GM23338 (cell line): ENCODE measurements at regions not wholly inside any gene's neighbourhood (a gene's known extent, or its start where the extent isn't known, plus 50 kb on each side); places are given as distances from the start of the nearest gene placed in this dataset.

Experiments used
- ATAC-seq: fragments of 200-7000 bp; cut with Tn5 transposase; 3 replicates; pipeline ENCODE4 v1.9.1; 2020
- DNase-seq: peaks from one replicate; pipeline ENCODE4 v3.0.0-alpha.2; 2015; ENCODE audit warnings: low spot score
- H2AFZ ChIP-seq: fragments of 200-600 bp; sonication (generic); 2 replicates; pipeline ENCODE4 v1.8.0; 2016; ENCODE audit warnings: antibody characterized with exemption, mild to moderate bottlenecking, moderate library complexity
- H3F3A ChIP-seq: fragments of 200-600 bp; sonication (generic); replicated peaks from 2 replicates; pipeline ENCODE4 v1.8.0; 2017; ENCODE audit warnings: antibody characterized with exemption, mixed run types, low read depth
- H3K27ac ChIP-seq: fragments of 200-600 bp; sonication (generic); 2 replicates; pipeline ENCODE4 v1.6.1; 2016; ENCODE audit warnings: low read depth
- H3K27me3 ChIP-seq: fragments of 200-600 bp; sonication (generic); 2 replicates; pipeline ENCODE4 v1.8.0; 2016; ENCODE audit warnings: mild to moderate bottlenecking, mixed run types, moderate library complexity; ENCODE audit not compliant: insufficient read depth
- H3K36me3 ChIP-seq: fragments of 200-600 bp; sonication (generic); 2 replicates; pipeline ENCODE4 v1.8.0; 2016; ENCODE audit warnings: mild to moderate bottlenecking; ENCODE audit not compliant: insufficient read depth
- H3K4me1 ChIP-seq: fragments of 200-600 bp; sonication (generic); 2 replicates; pipeline ENCODE4 v1.8.0; 2016; ENCODE audit warnings: mild to moderate bottlenecking, moderate library complexity; ENCODE audit not compliant: insufficient read depth
- H3K4me2 ChIP-seq: fragments of 200-600 bp; sonication (generic); 2 replicates; pipeline ENCODE4 v1.7.1; 2017; ENCODE audit warnings: mixed run types
- H3K4me3 ChIP-seq: fragments of 200-600 bp; sonication (generic); 2 replicates; pipeline ENCODE4 v1.6.1; 2016; ENCODE audit warnings: mixed run types
- H3K79me2 ChIP-seq: fragments of 200-600 bp; sonication (generic); replicated peaks from 2 replicates; pipeline ENCODE4 v1.8.0; 2017; ENCODE audit warnings: mild to moderate bottlenecking; ENCODE audit not compliant: insufficient read depth
- H3K9me2 ChIP-seq: fragments of 200-600 bp; sonication (generic); 2 replicates; pipeline ENCODE4 v1.8.0; 2017; ENCODE audit not compliant: insufficient read depth
- H4K20me1 ChIP-seq: fragments of 200-600 bp; sonication (generic); replicated peaks from 2 replicates; pipeline ENCODE4 v1.8.0; 2017; ENCODE audit warnings: mild to moderate bottlenecking; ENCODE audit not compliant: insufficient read depth
- H3K27ac Mint-ChIP-seq: 2 replicates; pipeline ENCODE4 v1.8.0; 2020; ENCODE audit warnings: inconsistent platforms, mild to moderate bottlenecking, moderate library complexity, mixed read lengths
- H3K27me3 Mint-ChIP-seq: 3 replicates; pipeline ENCODE4 v1.8.0; 2022; ENCODE audit warnings: low read depth, mild to moderate bottlenecking, moderate library complexity, mixed read lengths, inconsistent platforms; ENCODE audit not compliant: insufficient read depth, poor library complexity
- H3K36me3 Mint-ChIP-seq: 3 replicates; pipeline ENCODE4 v1.8.0; 2021; ENCODE audit warnings: low read depth, mild to moderate bottlenecking, inconsistent platforms, moderate library complexity, mixed read lengths
- H3K4me1 Mint-ChIP-seq: 3 replicates; pipeline ENCODE4 v1.8.0; 2020; ENCODE audit warnings: mild to moderate bottlenecking, inconsistent platforms, mixed read lengths
- H3K4me3 Mint-ChIP-seq: 3 replicates; pipeline ENCODE4 v1.8.0; 2021; ENCODE audit warnings: moderate library complexity, mild to moderate bottlenecking, inconsistent platforms, mixed read lengths
- H3K9me3 Mint-ChIP-seq: 3 replicates; pipeline ENCODE4 v1.8.0; 2020; ENCODE audit warnings: moderate library complexity, mild to moderate bottlenecking, inconsistent platforms, mixed read lengths
- CREB1 ChIP-seq: fragments of 250-450 bp; sonication (Bioruptor Pico); IDR thresholded peaks from 2 replicates; pipeline ENCODE4 v1.5.0; 2020; ENCODE audit warnings: low read depth, mild to moderate bottlenecking, moderate library complexity
- EZH2 ChIP-seq: fragments of 200-600 bp; sonication (generic); IDR thresholded peaks from one replicate; pipeline ENCODE4 v1.8.0; 2017; ENCODE audit warnings: antibody characterized with exemption, mild to moderate bottlenecking, low read depth; ENCODE audit not compliant: unreplicated experiment
- JUNB ChIP-seq: IDR thresholded peaks from one replicate; pipeline ENCODE4 v1.6.1; 2016; ENCODE audit warnings: antibody characterized with exemption; ENCODE audit not compliant: unreplicated experiment
- NANOG ChIP-seq: IDR thresholded peaks from 2 replicates; pipeline ENCODE4 v1.6.1; 2016; ENCODE audit warnings: antibody characterized with exemption, borderline replicate concordance
- POLR2AphosphoS5 ChIP-seq: IDR thresholded peaks from 2 replicates; pipeline ENCODE4 v1.6.1; 2016; ENCODE audit warnings: antibody characterized with exemption, low read depth
- STAT1 ChIP-seq: IDR thresholded peaks from one replicate; pipeline ENCODE4 v1.6.1; 2016; ENCODE audit warnings: antibody characterized with exemption; ENCODE audit not compliant: unreplicated experiment
- ZNF114 ChIP-seq: fragments of 250-450 bp; sonication (Bioruptor Pico); IDR thresholded peaks from 2 replicates; pipeline ENCODE4 v1.5.0; 2020; ENCODE audit warnings: mild to moderate bottlenecking, moderate library complexity
- ZNF331 ChIP-seq: fragments of 250-450 bp; sonication (Bioruptor Pico); IDR thresholded peaks from 2 replicates; pipeline ENCODE4 v1.5.0; 2020; ENCODE audit warnings: low read depth, mild to moderate bottlenecking, moderate library complexity
- TF ChIP-seq, protein P1 (sequence below): IDR thresholded peaks from 2 replicates; pipeline ENCODE4 v1.6.1; 2016; ENCODE audit warnings: antibody characterized with exemption
- TF ChIP-seq, protein P2 (sequence below): IDR thresholded peaks from one replicate; pipeline ENCODE4 v1.6.1; 2018; ENCODE audit warnings: antibody characterized with exemption; ENCODE audit not compliant: unreplicated experiment
- TF ChIP-seq, protein P3 (sequence below), 2 experiments: fragments of 200-600 bp in 1 of 2; sonication (generic) in 1 of 2; conservative IDR thresholded peaks; 2 replicates each; pipeline versions ENCODE4 v1.5.1 to v1.6.1; 2016 to 2017; ENCODE audit warnings: antibody characterized with exemption in 2 of 2, low read depth in 2 of 2, mild to moderate bottlenecking in 2 of 2, moderate library complexity in 1 of 2

DNA sequence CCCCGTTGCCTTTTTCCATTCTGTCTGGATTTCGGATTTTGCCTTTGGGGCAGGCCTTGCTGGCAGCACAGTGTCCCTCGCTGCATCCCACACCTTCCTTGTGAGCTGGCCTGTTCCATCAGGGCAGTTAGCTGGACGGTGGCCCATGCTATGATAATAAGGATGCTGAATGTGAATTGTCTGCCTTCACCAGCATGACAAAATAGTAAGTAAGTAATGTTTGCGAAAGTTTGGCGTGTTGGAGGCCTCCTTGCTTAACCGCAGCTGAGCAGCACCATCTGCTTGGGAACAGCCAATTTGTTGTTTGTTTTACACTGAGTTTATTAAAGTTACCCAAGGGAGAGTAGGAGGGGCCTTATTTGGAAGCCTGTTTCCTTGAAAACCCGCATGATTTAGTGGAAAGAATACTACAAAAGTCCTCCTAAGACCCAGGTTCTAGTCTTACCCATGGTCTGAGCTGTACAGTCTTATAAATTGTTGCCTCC, 469.7 kb upstream of the FANCL start:
- H3F3A ChIP-seq = no peaks in the 10 kb centered on the region
- no peaks in the 10 kb centered on the region for H3K36me3 ChIP-seq
- no peak overlapping the region for H3K4me3 ChIP-seq
- H3K4me3 Mint-ChIP-seq = no peak overlapping the region
- H3K9me2 ChIP-seq = no peaks in the 10 kb centered on the region
- H3K4me1 ChIP-seq = no peaks in the 10 kb centered on the region
- H2AFZ ChIP-seq = no peak overlapping the region
- H3K36me3 Mint-ChIP-seq = no peaks in the 10 kb centered on the region
- no peaks in the 10 kb centered on the region for H3K27me3 Mint-ChIP-seq
- H3K9me3 Mint-ChIP-seq = no peaks in the 10 kb centered on the region
- no peak overlapping the region for H3K27ac ChIP-seq
- DNase-seq (no peak), ATAC-seq (no peak)
- H3K27me3 ChIP-seq = no peaks in the 10 kb centered on the region
- H3K4me2 ChIP-seq = no peak overlapping the region
- TF ChIP-seq JUNB (no peak), ZNF114 (CRISPR knock-in tag) (no peak), POLR2AphosphoS5 (no peak), STAT1 (no peak), ZNF331 (CRISPR knock-in tag) (no peak), NANOG (no peak), EZH2 (no peak), CREB1 (no peak)
- TF ChIP-seq, protein P1, sequence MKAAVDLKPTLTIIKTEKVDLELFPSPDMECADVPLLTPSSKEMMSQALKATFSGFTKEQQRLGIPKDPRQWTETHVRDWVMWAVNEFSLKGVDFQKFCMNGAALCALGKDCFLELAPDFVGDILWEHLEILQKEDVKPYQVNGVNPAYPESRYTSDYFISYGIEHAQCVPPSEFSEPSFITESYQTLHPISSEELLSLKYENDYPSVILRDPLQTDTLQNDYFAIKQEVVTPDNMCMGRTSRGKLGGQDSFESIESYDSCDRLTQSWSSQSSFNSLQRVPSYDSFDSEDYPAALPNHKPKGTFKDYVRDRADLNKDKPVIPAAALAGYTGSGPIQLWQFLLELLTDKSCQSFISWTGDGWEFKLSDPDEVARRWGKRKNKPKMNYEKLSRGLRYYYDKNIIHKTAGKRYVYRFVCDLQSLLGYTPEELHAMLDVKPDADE = no peak
- TF ChIP-seq, protein P2, sequence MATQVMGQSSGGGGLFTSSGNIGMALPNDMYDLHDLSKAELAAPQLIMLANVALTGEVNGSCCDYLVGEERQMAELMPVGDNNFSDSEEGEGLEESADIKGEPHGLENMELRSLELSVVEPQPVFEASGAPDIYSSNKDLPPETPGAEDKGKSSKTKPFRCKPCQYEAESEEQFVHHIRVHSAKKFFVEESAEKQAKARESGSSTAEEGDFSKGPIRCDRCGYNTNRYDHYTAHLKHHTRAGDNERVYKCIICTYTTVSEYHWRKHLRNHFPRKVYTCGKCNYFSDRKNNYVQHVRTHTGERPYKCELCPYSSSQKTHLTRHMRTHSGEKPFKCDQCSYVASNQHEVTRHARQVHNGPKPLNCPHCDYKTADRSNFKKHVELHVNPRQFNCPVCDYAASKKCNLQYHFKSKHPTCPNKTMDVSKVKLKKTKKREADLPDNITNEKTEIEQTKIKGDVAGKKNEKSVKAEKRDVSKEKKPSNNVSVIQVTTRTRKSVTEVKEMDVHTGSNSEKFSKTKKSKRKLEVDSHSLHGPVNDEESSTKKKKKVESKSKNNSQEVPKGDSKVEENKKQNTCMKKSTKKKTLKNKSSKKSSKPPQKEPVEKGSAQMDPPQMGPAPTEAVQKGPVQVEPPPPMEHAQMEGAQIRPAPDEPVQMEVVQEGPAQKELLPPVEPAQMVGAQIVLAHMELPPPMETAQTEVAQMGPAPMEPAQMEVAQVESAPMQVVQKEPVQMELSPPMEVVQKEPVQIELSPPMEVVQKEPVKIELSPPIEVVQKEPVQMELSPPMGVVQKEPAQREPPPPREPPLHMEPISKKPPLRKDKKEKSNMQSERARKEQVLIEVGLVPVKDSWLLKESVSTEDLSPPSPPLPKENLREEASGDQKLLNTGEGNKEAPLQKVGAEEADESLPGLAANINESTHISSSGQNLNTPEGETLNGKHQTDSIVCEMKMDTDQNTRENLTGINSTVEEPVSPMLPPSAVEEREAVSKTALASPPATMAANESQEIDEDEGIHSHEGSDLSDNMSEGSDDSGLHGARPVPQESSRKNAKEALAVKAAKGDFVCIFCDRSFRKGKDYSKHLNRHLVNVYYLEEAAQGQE = no peak
- TF ChIP-seq, protein P3, sequence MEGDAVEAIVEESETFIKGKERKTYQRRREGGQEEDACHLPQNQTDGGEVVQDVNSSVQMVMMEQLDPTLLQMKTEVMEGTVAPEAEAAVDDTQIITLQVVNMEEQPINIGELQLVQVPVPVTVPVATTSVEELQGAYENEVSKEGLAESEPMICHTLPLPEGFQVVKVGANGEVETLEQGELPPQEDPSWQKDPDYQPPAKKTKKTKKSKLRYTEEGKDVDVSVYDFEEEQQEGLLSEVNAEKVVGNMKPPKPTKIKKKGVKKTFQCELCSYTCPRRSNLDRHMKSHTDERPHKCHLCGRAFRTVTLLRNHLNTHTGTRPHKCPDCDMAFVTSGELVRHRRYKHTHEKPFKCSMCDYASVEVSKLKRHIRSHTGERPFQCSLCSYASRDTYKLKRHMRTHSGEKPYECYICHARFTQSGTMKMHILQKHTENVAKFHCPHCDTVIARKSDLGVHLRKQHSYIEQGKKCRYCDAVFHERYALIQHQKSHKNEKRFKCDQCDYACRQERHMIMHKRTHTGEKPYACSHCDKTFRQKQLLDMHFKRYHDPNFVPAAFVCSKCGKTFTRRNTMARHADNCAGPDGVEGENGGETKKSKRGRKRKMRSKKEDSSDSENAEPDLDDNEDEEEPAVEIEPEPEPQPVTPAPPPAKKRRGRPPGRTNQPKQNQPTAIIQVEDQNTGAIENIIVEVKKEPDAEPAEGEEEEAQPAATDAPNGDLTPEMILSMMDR (conservative IDR thresholded peaks at IDR 0.05; ENCODE audit: low read depth in 2 of 2) = no peak
- H3K4me1 Mint-ChIP-seq = peaks cover 8% of the 10 kb centered on the region
- H3K27ac Mint-ChIP-seq = no peak overlapping the region
- no peaks in the 10 kb centered on the region for H4K20me1 ChIP-seq
- H3K79me2 ChIP-seq = no peaks in the 10 kb centered on the region
